Activated T-helper 17 cell treated with anti-CD3 and anti-CD28 coated beads, Interleukin-2, amount 50 U/mL, for 72 hours (primary cell): ENCODE measurements at regions not wholly inside any gene's neighbourhood (a gene's known extent, or its start where the extent isn't known, plus 50 kb on each side); places are given as distances from the start of the nearest gene placed in this dataset.
A peak's percentile ranks its signal among the peaks of the same experiment; 100 is the strongest.

Source experiments
- ATAC-seq: fragments of 150-1000 bp; cut with Tn5 transposase; replicated peaks from 2 replicates; pipeline ENCODE4 v1.10.0; 2021; ENCODE audit warnings: mild to moderate bottlenecking, moderate library complexity
- H3K27ac Mint-ChIP-seq: one replicate; pipeline ENCODE4 v1.8.0; 2022; ENCODE audit warnings: mixed read lengths
- H3K27me3 Mint-ChIP-seq: one replicate; pipeline ENCODE4 v1.8.0; 2022; ENCODE audit warnings: mixed read lengths
- H3K36me3 Mint-ChIP-seq: one replicate; pipeline ENCODE4 v1.8.0; 2022; ENCODE audit warnings: low read depth, mild to moderate bottlenecking, mixed read lengths
- H3K4me1 Mint-ChIP-seq: one replicate; pipeline ENCODE4 v1.8.0; 2022; ENCODE audit warnings: mixed read lengths
- H3K4me3 Mint-ChIP-seq: one replicate; pipeline ENCODE4 v1.8.0; 2022; ENCODE audit warnings: mild to moderate bottlenecking, mixed read lengths
- H3K9me3 Mint-ChIP-seq: one replicate; pipeline ENCODE4 v1.8.0; 2022; ENCODE audit warnings: mixed read lengths

DNA sequence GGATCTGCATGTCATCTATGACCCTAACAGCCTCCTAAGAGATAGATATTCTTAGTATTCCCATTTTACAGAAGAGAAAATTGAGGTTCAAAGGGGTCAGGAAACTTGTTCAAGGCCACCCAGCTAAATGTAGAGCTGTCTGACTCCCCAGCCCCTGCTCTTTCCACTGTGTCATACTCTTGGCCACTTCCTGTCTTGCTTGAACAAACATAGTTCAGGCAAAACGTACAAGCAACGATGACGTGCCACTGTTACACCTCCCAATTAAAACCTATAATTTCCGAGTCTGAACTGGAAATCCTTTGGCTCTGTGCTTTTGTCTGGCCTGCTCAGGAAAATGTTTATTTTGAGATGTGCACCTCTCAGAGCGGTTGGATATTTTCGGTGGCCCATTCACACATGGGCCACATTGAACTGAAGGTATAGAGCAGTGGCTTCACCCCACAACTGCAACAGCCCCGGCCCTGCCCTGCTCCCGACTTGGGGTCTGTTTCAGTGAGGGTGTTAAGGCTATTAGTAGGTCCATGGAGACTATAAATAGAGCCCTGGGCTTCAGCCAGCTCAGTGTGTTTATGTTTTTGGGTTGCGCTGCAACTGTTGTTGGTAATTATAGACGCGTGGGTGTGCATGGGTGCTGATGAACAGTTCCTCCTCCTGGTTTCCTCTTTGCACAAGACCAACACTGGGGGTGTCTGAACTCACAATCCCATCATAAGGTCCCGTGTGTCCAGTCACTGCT is 172.3 kb upstream of the ADO start:
- H3K27me3 Mint-ChIP-seq = no peaks in the 10 kb centered on the region
- ATAC-seq = peak; percentile 99
- H3K36me3 Mint-ChIP-seq = no peaks in the 10 kb centered on the region
- H3K4me1 Mint-ChIP-seq = peaks cover 15% of the 10 kb centered on the region
- H3K9me3 Mint-ChIP-seq = no peaks in the 10 kb centered on the region
- peak overlapping the region; percentile 92 for H3K27ac Mint-ChIP-seq
- H3K4me3 Mint-ChIP-seq = peak overlapping the region; percentile 77

DNA sequence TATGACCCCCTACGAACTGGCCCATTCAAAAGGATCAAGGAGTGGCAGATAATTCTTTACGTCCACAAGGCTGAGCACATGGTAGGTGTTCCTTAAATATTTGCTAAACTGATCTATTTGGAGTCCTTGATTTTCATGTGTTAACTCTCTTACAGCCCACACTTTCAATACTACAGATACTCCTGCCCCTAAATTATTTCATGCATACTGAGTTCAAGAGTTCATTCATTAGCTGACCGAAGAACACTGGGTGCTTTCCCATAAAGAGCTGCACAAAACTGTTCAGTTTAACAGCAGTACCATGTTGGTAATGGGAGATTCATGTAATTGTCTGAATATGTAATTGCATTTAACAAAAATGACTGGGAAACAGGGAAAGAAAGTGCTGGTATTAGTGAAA is 170.5 kb upstream of the ADO start:
- Mint-ChIP-seq H3K9me3 (no peaks in the 10 kb centered on the region), H3K27me3 (no peaks in the 10 kb centered on the region), H3K36me3 (no peaks in the 10 kb centered on the region), H3K4me1 (peaks cover 13% of the 10 kb centered on the region), H3K27ac (no peak overlapping the region), H3K4me3 (no peak overlapping the region)
- ATAC-seq = no peak

DNA sequence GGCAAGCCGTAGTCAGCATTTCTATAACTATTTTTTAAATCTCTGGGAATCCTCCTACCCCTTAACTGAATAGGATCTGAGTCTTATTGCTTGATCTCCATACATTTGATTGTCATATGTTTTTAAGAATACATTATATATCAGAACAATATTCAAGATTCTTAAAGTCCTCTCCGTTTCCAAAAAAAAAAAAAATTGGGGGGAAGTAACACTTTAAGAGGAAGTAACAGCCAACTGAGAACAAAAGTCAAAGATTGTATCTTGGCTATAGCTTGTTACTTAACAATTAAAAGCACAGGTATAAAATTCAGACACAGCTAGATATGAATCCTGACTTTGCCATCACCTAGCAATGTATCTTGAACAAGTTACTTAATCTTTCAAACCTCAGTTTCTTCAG is 169.9 kb upstream of the ADO start:
- Mint-ChIP-seq H3K4me3 (no peak overlapping the region), H3K4me1 (peaks cover 13% of the 10 kb centered on the region), H3K9me3 (no peaks in the 10 kb centered on the region), H3K27ac (no peak overlapping the region), H3K27me3 (no peaks in the 10 kb centered on the region), H3K36me3 (no peaks in the 10 kb centered on the region)
- ATAC-seq = no peak

DNA sequence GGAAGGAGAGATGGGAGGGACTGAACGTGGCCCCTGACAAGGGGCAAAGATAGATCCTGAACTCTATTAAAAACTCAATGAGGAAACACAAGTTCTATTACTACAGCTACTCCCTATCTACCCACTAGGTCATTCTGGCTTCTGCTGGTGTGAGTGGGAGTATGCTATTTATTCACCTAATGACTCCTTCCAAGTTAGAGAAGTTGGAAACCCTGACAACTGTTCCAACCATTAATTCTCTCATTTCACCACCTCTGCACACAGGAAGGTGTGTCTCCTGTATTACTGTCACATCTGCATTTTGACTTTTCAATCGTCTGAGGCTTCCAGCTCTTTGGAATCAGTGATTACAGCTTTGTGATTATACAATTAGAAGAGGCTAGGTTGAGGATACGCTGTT is 169.4 kb upstream of the ADO start:
- H3K27ac Mint-ChIP-seq = no peak overlapping the region
- no peaks in the 10 kb centered on the region for H3K9me3 Mint-ChIP-seq
- peaks cover 13% of the 10 kb centered on the region for H3K4me1 Mint-ChIP-seq
- no peaks in the 10 kb centered on the region for H3K36me3 Mint-ChIP-seq
- peak overlapping the region; percentile 14 for H3K4me3 Mint-ChIP-seq
- H3K27me3 Mint-ChIP-seq = no peaks in the 10 kb centered on the region
- no peak for ATAC-seq

DNA sequence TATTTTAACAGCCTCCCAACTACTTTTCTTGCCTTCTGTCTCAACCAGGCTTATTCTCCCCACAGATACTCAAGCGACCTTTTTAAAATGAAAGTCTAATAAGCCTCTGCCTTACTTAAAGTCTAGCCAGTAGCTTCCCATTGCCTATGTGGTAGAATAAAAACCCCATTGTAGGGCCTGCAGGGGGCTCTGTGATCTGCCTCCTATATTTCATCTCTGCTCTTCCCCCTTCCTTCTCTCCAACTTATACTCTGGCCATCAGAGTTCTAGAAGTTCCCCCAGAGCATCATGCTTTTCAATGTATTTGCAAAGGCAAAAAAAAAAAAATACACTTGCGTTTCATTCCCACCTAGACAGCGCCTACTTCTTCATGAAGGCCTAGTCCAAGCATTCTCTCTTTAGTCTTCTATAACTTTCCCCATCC is 167.7 kb upstream of the ADO start:
- Mint-ChIP-seq H3K27ac (no peak overlapping the region), H3K36me3 (no peaks in the 10 kb centered on the region), H3K4me1 (peaks cover 13% of the 10 kb centered on the region), H3K27me3 (no peaks in the 10 kb centered on the region), H3K4me3 (no peak overlapping the region), H3K9me3 (no peaks in the 10 kb centered on the region)
- no peak for ATAC-seq

DNA sequence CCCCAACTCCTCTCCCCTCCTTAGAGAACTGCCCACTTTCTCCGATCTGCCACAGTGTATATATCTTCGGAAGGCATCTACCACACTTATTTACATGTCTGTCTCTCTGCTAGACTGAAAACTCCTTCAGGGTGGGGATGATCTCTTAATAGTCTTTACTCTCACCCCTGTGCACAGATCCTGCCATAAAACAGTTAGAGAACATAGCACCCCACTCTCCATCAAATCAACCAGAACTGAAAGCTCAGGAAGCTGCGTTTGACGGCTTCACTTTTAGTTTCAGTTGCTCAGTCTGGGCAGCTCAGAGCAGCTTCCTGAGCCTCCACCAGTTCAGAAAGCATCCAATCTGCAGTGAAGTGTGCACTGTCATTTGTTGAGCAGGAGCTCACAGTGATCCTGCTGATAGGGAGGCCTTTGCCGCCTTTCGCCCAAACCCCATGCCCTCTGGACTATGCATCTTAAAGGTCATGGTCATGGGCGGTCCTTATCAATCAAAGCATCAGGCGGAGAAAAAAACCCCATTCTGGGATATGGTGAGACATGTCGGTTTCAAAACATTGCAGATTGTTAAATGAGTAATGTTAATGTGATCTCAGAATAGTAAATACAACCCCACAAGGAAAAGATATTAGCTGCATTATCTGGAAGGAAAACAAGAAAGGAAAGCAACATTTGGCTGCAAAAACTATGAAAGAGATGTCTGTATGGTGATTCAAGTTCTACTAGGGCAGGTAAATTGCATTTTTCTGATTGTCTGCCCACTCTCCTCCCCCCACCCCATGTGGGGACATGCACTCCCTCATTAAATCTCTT is 167.1 kb upstream of the ADO start:
- H3K27me3 Mint-ChIP-seq = no peaks in the 10 kb centered on the region
- H3K9me3 Mint-ChIP-seq = no peaks in the 10 kb centered on the region
- H3K4me1 Mint-ChIP-seq = peaks cover 8% of the 10 kb centered on the region
- peak; percentile 96 for ATAC-seq
- H3K27ac Mint-ChIP-seq = no peak overlapping the region
- H3K4me3 Mint-ChIP-seq = no peak overlapping the region
- H3K36me3 Mint-ChIP-seq = no peaks in the 10 kb centered on the region

- H3K27ac Mint-ChIP-seq = no peak overlapping the region
- no peak for ATAC-seq
- H3K27me3 Mint-ChIP-seq = no peaks in the 10 kb centered on the region
- no peaks in the 10 kb centered on the region for H3K9me3 Mint-ChIP-seq
- H3K4me3 Mint-ChIP-seq = no peak overlapping the region
- peaks cover 10% of the 10 kb centered on the region for H3K4me1 Mint-ChIP-seq
- no peaks in the 10 kb centered on the region for H3K36me3 Mint-ChIP-seq
Observed at GRCh38 chr10:62638062-62638477, 166.4 kb upstream of the ADO start.

DNA sequence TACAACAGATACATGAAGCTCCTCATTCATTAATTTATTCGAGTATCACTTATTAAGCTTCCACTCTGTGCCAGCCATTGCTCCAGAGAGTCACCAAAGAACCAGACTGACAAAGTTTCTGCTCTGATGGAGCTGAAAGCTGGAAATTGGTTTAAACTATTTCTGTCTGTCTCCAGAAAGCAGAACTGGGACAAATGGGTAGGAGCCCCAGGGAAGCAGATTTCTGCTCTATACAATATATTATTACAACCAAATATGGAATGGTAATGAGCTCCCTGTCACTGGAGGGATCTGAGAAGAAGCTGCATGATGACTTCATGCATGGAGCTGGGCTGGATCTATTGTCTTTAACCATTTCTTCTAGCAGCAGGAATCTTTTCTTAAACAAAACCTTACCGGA is 165.4 kb upstream of the ADO start:
- Mint-ChIP-seq H3K27me3 (no peaks in the 10 kb centered on the region), H3K9me3 (no peaks in the 10 kb centered on the region), H3K36me3 (no peaks in the 10 kb centered on the region), H3K4me1 (peaks cover 16% of the 10 kb centered on the region), H3K27ac (no peak overlapping the region), H3K4me3 (no peak overlapping the region)
- ATAC-seq = no peak

DNA sequence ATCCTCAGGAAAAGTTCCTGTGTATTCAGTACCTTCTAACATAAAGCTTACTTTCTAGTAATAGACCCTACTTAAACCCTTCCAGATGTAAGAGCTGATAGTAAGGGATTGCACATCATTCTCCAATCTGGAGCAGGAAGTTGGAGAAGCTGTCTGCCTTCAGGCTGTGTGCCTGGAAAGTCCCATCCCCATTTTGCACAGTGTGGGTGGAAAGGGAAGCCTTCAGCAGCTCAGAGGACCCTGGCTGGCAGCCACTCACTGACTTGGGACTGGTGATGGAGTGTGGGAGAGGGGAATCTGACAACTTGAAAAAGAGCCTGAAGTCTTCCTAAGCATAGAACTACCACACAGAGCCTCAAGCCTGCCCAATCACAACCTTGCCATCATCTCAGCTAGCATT is 164.1 kb upstream of the ADO start:
- no peak for ATAC-seq
- Mint-ChIP-seq H3K9me3 (no peaks in the 10 kb centered on the region), H3K27me3 (no peaks in the 10 kb centered on the region), H3K36me3 (no peaks in the 10 kb centered on the region), H3K27ac (no peak overlapping the region), H3K4me3 (no peak overlapping the region), H3K4me1 (peaks cover 11% of the 10 kb centered on the region)

DNA sequence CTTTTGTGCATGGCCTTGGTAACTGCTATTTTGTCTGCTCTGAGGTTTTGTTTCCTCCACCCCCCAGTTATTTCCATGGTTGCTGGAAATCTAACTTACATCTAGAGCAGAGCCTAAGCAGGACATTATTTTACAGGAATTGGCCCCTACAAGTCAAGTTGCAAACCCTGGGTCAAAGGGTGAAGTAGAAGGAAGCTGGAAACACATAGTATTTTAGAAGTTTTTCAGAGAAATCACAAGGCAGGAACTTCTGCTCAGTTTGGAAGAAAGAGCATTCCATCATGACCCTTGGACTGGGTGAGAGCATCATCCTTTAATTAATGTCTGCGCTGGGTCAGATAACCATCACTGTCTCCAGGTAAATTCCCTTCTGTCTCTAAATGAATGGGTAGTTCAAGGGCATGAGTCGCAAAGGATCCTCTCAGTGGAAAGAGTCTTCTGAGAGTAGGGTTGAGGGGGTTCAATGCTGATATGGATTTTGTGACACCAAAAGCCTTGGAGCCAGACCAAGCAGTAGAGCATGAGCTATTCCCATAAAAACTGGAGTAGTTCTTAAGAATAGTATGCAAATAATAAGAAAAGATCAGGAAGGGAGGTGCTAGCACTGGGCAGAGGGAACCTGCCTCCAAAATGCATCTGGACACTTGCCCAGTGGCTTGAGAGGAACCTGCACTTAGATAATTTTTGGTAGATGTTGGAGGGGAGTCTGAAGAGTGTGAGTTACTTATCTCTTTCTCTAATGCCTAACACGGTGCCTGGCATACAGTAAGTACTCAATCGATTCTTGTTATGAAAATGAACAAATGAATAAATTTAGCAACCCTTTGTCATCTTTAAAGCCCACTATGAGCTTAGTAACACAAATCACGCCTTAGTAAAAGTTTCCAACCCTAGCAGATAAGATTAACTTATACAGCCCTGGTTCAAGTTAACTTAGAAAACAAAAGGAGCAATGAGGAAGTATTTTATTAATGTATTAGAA is 160.6 kb upstream of the ADO start:
- Mint-ChIP-seq H3K4me3 (peak overlapping the region; percentile 22), H3K27me3 (no peaks in the 10 kb centered on the region), H3K36me3 (no peaks in the 10 kb centered on the region), H3K9me3 (no peaks in the 10 kb centered on the region), H3K27ac (peak overlapping the region; percentile 31), H3K4me1 (peaks cover 24% of the 10 kb centered on the region)
- ATAC-seq = peak; percentile 76

- peak; percentile 52 for ATAC-seq
- H3K4me1 Mint-ChIP-seq = peaks cover 25% of the 10 kb centered on the region
- H3K27ac Mint-ChIP-seq = peak overlapping the region; percentile 29
- no peaks in the 10 kb centered on the region for H3K27me3 Mint-ChIP-seq
- no peaks in the 10 kb centered on the region for H3K36me3 Mint-ChIP-seq
- H3K4me3 Mint-ChIP-seq = peak overlapping the region; percentile 38
- no peaks in the 10 kb centered on the region for H3K9me3 Mint-ChIP-seq
Observed at GRCh38 chr10:62647375-62648092, 157.0 kb upstream of the ADO start.

GRCh38 chr10:62648921-62649320 is 155.6 kb upstream of the ADO start:
- H3K9me3 Mint-ChIP-seq = no peaks in the 10 kb centered on the region
- H3K27ac Mint-ChIP-seq = no peak overlapping the region
- peaks cover 28% of the 10 kb centered on the region for H3K4me1 Mint-ChIP-seq
- H3K4me3 Mint-ChIP-seq = no peak overlapping the region
- ATAC-seq = no peak
- no peaks in the 10 kb centered on the region for H3K27me3 Mint-ChIP-seq
- no peaks in the 10 kb centered on the region for H3K36me3 Mint-ChIP-seq

DNA sequence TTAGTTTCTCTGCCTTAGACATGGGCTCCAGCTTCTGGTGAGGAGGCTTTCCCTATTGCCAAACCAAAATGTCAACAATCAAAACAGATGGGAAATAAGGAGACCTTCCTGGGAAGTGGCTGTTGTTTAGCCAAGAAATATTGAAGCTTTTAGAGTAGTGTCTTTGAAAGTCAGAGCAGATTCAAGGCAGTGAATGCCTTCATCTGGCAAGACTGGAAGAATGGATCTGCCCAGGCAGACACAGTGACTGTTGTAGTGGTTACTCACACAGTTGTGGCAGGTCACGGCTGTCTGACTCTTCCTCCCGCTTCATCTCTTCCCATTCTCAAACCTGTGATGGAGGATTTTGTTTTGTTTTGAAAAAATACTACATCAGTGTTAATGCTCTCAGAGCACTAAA is 154.1 kb upstream of the ADO start:
- Mint-ChIP-seq H3K4me1 (peaks cover 31% of the 10 kb centered on the region), H3K36me3 (no peaks in the 10 kb centered on the region), H3K4me3 (no peak overlapping the region), H3K27ac (no peak overlapping the region), H3K27me3 (no peaks in the 10 kb centered on the region), H3K9me3 (no peaks in the 10 kb centered on the region)
- no peak for ATAC-seq

DNA sequence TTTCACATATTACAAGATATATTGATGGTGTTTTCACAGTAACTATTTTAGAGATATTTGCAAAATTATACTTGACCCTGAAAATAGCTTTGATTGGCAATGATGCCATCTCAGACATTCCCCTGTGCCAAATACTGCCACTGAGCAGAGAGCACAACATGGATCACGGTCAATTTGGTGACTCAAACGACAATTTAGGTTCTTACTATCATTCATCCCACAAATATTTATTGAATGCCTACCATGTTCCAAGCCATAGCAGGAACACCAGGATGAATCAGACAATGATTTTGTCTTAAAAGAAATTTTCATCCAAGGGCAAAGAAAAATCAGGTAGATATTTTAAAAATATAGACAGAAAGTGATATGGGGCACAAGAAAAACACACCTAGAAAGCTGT is 153.2 kb upstream of the ADO start:
- H3K27me3 Mint-ChIP-seq = no peaks in the 10 kb centered on the region
- ATAC-seq = no peak
- H3K4me1 Mint-ChIP-seq = peaks cover 31% of the 10 kb centered on the region
- H3K4me3 Mint-ChIP-seq = no peak overlapping the region
- no peak overlapping the region for H3K27ac Mint-ChIP-seq
- H3K36me3 Mint-ChIP-seq = no peaks in the 10 kb centered on the region
- H3K9me3 Mint-ChIP-seq = no peaks in the 10 kb centered on the region
